ENCODE measurements at regions not wholly inside any gene's neighbourhood (a gene's known extent, or its start where the extent isn't known, plus 50 kb on each side); places are given as distances from the start of the nearest gene placed in this dataset.

GRCh38 chr13:44156294-44156658 is 217.3 kb upstream of the SERP2 start:
- H3K27ac ChIP-seq, result no peak overlapping the region
- H3K27me3 ChIP-seq (ENCODE audit: insufficient read depth, low read depth, severe bottlenecking), result no peaks in the 10 kb centered on the region
- no peaks in the 10 kb centered on the region for H3K36me3 ChIP-seq
- H3K4me3 ChIP-seq (ENCODE audit: low read depth, low read length), result no peak overlapping the region
- DNase-seq, result no peak
- TF ChIP-seq CTCF (IDR thresholded peaks at IDR 0.05; ENCODE audit: low read depth, low read length), result no peak
- H3K9me3 ChIP-seq (ENCODE audit: severe bottlenecking), result no peaks in the 10 kb centered on the region

- Histone ChIP-seq H3K4me3 (ENCODE audit: low read depth, low read length) (no peak overlapping the region), H3K9me3 (ENCODE audit: severe bottlenecking) (no peaks in the 10 kb centered on the region), H3K36me3 (no peaks in the 10 kb centered on the region), H3K27ac (no peak overlapping the region), H3K27me3 (ENCODE audit: insufficient read depth, low read depth, severe bottlenecking) (no peaks in the 10 kb centered on the region)
- DNase-seq, result no peak
- TF ChIP-seq CTCF (IDR thresholded peaks at IDR 0.05; ENCODE audit: low read depth, low read length), result no peak
These were observed 216.0 kb upstream of the SERP2 start for GRCh38 chr13:44157606-44158005.

GRCh38 chr13:44158098-44158521 is 215.5 kb upstream of the SERP2 start:
- no peak for DNase-seq
- Histone ChIP-seq H3K27me3 (ENCODE audit: insufficient read depth, low read depth, severe bottlenecking) (no peaks in the 10 kb centered on the region), H3K36me3 (no peaks in the 10 kb centered on the region), H3K4me3 (ENCODE audit: low read depth, low read length) (no peak overlapping the region), H3K9me3 (ENCODE audit: severe bottlenecking) (no peaks in the 10 kb centered on the region), H3K27ac (no peak overlapping the region)
- no peak for TF ChIP-seq CTCF (IDR thresholded peaks at IDR 0.05; ENCODE audit: low read depth, low read length)

- DNase-seq, result no peak
- Histone ChIP-seq H3K36me3 (no peaks in the 10 kb centered on the region), H3K27me3 (ENCODE audit: insufficient read depth, low read depth, severe bottlenecking) (no peaks in the 10 kb centered on the region), H3K9me3 (ENCODE audit: severe bottlenecking) (no peaks in the 10 kb centered on the region), H3K4me3 (ENCODE audit: low read depth, low read length) (no peak overlapping the region), H3K27ac (no peak overlapping the region)
- TF ChIP-seq CTCF (IDR thresholded peaks at IDR 0.05; ENCODE audit: low read depth, low read length), result no peak
These were observed 214.6 kb upstream of the SERP2 start for GRCh38 chr13:44158881-44159632.

GRCh38 chr13:44159633-44160279 is 213.9 kb upstream of the SERP2 start:
- Histone ChIP-seq H3K27ac (no peak overlapping the region), H3K4me3 (ENCODE audit: low read depth, low read length) (no peak overlapping the region), H3K36me3 (no peaks in the 10 kb centered on the region), H3K27me3 (ENCODE audit: insufficient read depth, low read depth, severe bottlenecking) (no peaks in the 10 kb centered on the region), H3K9me3 (ENCODE audit: severe bottlenecking) (no peaks in the 10 kb centered on the region)
- no peak for TF ChIP-seq CTCF (IDR thresholded peaks at IDR 0.05; ENCODE audit: low read depth, low read length)
- no peak for DNase-seq

All from WERI-Rb-1 (cell line).